ENCODE measurements at regions not wholly inside any gene's neighbourhood (a gene's known extent, or its start where the extent isn't known, plus 50 kb on each side); places are given as distances from the start of the nearest gene placed in this dataset.

GRCh38 chr15:35936284-35936683, 390.3 kb upstream of the DPH6 start:
- TF ChIP-seq EZH2phosphoT487 (IDR thresholded peaks at IDR 0.05) (no peak), CTCF (IDR thresholded peaks at IDR 0.05) (no peak), EZH2 (IDR thresholded peaks at IDR 0.05) (no peak)

All from neural progenitor cell (in vitro differentiated cells).